Embryonic facial prominence (tissue), 1 donor: ENCODE measurements at regions not wholly inside any gene's neighbourhood (a gene's known extent, or its start where the extent isn't known, plus 50 kb on each side); places are given as distances from the start of the nearest gene placed in this dataset.
"Not testable (repeated sequence)": the region's sequence is repeated elsewhere in the genome, so short reads cannot be mapped to it uniquely, and the experiment has no call there.

Experiments
- DNase-seq: peaks from one replicate; pipeline ENCODE4 v3.0.0-alpha.2; 2016; ENCODE audit errors: extremely low spot score

DNA sequence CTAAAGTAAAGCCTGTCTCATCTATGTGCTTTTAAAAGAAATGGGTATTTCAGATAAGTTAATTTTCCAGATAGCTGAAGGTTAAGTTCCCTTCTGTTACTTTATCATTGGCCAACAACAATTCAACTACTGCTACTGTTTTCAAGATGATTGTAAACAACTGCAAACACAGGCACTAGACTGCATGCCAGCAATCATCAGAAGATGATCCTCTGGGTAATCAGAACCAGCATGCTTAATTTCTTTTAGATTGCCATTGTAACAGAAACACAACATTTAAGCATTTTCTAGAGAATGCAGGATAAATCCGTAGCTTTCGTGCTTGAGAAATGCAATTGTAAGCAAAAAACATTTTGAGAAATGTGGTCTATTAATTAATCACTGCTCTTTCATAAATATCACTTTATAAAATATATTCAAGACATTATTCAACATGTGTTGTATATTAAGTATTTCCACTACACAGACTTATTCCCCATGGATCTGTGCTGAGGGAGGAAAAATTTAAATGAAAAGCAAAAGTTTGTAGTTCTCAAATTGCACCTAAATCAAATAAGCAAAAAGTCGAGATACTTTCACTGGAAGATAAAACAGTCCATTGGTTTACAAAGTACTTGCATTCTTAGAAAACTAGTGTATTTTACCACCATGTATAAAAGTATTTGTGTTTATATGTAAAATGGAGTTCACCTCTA lies 133.7 kb downstream of the ATL2 start:
- DNase-seq = no peak

DNA sequence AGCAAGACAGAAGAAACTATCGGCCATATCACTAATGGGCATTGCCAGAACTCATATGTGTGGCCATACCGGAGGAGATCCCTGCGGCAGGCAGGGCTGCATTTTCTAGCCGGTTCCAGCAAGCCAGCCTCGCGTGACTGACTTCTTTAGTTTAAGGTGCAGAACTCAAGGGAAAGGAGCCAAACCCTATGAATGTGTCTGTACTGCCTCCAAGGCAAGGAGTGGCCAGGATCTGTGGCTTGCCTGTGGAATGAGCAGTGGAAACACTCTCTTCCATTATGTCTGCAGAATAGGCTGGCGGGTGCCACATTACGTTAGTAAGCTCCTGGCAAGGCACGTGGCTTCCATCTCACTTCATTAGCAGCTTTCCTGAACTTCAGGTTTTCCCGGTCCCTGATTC lies 137.6 kb downstream of the ATL2 start:
- no peak for DNase-seq

DNA sequence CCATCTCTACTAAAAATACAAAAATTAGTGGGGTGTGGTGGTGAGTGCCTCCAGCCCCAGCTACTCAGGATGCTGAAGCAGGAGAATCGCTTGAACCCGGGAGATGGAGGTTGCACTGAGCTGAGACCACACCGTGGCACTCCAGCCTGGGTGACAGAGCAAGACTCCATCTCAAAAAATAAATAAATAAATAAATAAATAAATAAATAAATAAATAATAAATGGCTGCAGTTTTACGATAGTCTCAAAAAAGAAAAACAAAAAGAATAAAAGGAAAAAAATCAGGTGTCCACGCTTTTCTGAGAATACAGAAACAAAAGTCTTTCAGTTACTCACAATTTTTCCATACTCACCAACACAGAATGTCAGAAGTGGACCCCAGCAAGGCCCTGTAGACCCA lies 138.4 kb downstream of the ATL2 start:
- not testable (repeated sequence) for DNase-seq

DNA sequence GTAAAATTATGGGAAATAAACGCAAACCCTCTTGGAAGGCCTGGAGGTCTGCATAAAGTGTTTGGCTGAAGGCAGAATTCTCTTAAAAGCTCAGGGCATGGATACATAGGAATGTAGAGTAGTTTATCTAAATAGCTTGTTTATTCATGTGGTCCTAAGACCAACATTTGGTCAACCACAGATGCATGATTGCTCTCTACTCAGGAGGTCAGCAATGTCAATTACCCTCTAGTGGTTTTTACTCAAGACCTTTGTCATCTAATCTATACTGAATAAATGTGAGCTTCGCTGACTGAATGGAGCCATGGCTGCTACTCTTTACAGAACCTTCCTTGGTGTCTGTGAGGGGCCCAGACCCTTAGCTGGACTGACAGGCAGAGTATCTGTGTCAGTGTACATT lies 139.8 kb downstream of the ATL2 start:
- DNase-seq = no peak

DNA sequence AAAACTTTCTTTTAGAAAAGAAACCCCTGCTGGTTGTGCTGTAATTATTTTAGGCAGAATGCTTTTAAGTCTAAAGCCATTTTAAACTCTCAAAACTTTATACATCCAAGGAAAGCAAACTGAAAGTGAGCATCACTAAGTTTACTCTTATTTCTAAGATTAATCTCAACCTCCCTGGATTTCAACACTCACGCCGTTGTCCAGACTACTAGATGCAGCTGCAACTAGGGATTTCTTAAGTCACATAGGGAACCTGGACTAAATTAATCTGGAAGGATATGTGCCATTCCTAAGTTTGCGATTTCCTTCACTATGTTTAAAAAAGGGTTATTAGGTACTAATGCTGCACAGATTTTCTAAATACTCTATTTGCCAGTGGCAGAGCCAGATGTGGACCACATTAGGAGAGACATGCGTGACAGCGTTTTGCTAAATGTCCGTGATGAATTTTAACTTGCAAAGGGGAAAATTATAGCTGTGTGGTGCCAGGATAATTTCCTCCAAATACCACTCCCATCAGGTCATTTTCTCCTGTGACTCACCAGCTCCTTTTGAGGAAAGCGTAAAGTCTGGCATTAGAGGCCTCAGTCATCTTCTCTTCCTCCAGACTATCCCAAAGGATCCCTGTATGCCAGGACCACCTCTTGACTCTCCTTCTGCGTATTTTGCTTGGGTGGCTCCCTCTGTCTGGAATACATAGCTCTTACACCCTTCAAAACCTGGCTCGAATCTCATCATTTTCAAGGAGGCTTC lies 143.7 kb downstream of the ATL2 start:
- DNase-seq = no peak

DNA sequence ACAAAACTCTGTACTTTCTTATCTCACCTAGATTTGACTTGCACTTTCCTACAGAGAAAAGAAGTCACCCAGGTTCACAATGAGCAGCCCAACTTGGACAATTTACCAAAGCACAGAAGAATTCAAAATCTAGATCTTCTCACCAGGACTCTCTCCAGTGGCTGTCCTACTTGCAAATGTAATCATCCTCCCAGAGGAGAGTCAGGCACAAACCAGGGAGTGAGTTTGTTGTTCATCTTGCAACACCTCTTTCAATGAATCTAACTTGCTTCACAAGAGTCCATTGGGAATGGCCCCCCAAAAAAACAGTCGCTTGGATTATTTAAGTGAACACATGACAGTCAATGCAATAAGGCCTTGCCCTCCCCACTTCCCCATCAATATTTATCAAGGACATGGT lies 144.6 kb downstream of the ATL2 start:
- no peak for DNase-seq

DNA sequence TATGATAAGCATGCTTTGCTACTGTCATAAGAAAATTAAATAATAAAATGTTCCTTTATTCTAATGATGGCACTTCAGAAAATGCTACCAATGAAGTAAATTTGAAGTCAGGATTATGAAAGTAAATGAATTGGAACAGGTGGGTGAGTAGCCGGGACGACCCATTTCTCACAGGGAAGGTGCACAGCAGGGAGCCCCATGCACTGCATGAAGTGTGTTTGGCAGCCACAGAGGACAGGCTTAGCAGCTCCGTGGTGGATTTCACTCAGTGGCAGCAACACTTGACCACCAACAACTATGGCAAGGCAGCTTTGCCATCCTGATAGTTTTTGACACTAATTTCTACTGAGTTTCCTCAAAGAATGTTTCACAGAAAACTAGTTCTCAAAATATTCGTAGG lies 146.3 kb downstream of the ATL2 start:
- no peak for DNase-seq

DNA sequence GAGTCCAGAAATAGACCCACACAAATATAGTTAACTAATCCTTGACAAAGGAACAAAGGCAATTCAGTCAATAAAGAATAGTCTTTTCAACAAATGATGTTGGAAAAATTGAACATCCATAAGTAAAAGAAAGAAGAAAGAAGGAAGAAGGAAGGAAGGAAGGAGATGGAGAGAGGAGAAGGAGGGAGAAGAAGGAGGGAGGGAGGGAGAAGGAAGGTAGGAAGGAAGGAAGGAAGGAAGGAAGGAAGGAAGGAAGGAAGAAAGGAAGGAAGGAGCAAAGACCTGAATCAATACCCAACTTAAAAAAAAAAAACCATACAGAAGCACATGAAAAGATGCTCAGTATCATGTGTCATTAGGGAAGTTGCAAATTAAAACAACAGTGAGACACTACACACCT lies 148.3 kb downstream of the ATL2 start:
- no peak for DNase-seq

DNA sequence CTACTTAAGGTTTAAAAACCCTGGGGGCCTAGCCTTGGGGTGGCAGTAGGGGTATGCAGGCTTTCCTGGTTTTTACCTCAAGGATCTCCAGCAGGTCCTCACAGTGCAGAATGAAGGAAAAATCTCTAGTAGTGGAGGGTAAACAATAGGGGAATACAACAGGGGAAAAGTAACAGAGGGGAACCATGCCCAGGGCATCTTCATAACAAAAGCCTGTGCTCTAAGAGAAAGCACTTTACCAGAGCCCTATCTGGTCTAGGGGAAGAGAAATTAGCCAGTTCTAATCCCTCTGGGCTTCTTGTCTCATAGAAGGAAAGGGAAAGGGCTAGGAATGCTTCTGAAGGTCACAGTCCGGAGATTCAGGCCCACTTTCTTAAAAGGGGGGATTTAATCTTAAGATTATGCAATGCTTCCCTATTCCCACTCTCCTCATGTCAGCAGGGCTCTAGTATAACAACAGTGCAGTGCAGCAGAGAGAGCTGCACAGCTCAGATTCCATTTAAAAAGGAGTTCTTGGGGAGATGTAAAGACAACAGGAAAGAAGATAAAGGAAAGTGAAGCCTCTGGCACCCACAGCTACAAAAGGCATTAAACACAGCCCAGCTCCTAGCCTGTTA lies 149.0 kb upstream of the CYP1B1 start:
- no peak for DNase-seq

DNA sequence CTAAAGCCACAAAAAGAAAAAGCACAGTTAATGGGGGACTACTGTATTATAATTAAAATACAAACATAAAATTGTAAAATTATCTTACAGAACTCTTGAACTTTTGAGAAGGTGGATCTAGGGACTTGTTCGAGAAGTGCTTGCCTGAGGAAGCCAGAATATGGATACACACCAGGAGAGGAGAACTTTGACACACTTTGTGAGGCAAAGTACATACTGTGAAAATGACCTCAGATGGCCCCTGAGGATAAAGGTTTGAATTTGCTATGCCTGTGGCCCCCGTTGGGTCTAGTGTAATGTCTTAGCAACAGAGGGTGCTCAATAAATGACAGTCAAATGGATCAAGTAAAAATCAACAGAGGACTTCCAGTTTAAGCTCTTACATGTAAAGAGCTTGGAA lies 148.2 kb upstream of the CYP1B1 start:
- no peak for DNase-seq

DNA sequence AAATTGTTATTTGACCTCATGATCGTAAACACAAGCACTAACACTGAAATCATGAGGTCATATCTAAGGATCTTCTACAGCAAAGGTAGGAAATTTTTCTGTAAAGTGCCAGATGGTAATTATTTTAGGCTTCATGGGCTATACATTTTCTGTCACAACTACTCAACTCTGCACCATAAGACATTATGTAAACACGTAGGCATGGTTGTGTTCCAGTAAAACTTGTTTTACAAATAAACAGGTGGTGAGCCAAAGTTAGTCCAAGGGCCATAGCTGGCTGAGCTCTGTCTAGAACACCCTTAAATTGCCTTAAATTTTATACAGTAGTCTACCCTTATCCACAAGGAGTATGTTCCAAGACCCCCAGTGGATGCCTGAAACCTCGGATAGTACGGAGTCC lies 147.3 kb upstream of the CYP1B1 start:
- no peak for DNase-seq

DNA sequence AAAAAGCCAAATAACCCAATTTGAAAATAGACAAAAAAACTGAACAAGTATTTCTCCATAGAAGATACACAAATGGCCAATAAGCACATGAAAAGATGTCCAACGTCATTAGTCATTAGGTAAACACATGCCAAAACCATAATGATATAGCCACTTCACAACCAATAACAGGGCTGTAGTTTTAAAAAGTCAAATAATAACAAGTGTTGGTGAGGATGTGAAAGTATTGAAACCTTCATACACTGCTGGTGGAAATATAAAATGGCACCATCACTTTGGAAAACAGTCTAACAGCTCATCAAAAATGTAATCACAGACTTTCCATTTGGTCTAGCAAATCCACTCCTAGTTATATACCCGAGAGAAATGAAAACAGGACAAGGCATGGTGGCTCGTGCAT lies 144.2 kb upstream of the CYP1B1 start:
- no peak for DNase-seq

DNA sequence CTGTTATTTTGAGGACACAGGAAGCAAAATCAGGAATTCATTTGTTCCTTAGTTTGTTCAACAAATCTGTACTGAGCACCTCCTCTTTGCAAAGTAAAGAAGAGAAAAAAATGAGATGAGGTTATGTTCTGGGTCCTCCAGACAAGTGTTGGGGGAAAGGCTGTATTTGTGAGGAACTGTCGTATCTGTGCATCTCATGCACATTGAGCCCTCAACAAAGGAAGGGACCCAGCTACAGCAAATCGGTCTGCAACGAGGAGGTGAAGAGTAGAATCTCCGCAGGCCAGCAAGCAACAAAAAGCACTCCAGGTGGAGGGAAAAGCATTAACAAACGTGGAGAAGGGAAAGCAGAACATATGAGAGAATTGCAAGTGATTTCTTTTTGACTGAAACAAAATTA lies 143.0 kb upstream of the CYP1B1 start:
- DNase-seq = no peak

DNA sequence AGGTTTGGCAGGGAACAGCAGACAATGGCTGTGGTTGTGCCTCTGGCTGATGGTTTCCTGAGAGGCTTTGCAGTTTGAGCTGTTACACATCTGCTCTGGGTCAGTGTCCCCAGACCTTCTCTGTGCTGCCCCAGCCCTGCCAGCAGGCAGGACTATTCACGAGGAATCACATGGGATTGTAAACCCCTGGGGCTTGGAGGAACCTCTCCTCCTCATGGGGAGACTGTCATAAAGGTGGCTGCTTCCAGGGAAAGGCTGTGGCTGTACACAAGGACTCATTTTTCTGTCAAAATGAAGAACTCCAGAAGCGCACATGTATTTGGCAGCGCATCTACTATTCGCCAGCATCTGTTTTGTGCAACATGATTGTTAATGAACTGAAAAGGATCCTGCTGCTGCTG lies 142.6 kb upstream of the CYP1B1 start:
- DNase-seq = no peak

DNA sequence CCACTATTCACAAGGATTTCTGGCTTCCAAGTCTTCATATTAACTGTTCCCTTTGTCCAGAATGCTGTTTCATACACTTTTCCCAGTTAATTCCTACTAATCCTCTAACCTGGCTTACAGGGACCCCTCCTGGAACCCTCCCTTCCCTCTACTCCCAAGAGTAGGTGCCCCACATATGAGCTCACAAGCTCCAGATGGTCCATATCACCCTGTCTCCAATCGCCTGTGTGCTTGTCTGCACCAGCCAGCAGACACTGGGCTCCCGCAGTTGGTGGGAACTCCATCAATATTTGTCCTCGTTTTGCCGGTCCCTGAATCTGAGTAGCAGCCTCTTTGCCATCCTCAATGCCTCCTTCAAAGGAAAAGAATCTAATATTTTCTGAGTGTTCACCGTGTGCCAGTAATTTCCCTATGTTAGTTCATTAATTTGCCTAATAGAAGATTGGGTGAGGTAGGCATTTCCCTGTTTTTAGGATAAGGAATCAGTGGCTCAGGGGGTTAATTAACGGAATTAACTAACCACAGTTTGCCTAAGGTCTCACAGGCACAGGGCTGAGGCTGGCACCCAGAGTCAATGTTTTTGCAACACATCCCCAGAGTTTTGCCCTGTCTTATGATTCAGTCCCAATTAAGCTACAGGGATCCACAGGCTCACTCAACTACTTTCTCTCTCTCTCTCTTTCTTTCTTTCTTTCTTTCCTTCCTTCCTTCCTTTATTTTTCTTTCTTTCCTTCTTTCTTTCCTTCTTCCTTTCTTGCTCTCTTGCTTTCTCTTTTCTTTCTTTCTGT lies 141.6 kb upstream of the CYP1B1 start:
- no peak for DNase-seq

DNA sequence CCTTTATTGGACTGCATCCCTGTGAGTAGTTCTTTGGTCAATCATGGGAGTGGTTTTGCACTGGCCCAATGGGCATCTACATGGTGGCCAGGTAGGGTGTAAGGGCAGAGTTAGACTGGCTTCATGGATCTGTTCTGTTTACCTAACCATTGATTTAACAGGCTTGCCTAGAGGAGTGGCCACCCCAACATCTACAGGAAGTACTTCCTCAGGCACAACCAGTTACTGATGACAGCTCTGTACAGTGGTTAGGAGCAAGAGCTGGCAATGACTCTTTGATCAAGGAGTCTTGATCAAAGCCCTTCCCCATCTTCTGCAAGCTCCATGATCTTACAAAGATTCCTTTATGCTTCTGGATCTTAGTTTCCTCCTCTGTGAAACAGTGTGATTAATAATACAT lies 140.9 kb upstream of the CYP1B1 start:
- DNase-seq = no peak

DNA sequence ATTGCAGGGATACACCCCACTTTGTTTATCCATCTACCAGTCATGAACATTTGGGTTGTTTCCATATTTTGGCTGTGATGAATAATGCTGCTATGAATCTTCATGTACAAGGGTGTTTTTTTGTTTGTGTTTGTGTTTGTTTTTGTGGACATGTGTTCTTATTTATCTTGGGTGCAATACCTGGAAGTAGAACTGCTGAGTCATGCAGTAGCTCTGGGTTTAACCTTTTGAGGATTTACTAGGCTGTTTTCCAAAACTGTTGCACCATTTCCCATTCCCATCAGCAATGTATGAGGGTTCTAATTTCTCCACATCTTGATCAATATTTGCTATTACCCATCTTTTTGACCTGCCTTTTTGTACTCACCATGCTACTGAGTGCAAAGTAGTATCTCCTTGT lies 140.0 kb upstream of the CYP1B1 start:
- no peak for DNase-seq

DNA sequence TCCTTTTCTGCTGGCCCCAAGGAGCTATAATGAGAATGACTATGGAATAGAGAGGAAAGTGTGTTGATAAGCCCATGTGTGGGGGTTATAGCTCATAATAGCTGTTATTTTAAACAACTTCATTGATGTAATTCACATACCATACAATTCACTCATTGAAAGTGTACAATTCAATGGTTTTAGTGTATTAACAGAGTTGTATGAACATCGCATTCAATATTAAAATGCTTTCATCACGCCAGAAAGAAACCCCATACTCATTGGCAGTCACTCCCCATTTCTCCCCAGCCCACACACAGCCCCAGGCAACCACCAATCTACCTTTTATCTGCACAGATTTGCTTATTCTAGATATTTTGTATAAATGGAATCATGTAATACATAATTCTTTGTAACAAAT lies 139.6 kb upstream of the CYP1B1 start:
- no peak for DNase-seq

DNA sequence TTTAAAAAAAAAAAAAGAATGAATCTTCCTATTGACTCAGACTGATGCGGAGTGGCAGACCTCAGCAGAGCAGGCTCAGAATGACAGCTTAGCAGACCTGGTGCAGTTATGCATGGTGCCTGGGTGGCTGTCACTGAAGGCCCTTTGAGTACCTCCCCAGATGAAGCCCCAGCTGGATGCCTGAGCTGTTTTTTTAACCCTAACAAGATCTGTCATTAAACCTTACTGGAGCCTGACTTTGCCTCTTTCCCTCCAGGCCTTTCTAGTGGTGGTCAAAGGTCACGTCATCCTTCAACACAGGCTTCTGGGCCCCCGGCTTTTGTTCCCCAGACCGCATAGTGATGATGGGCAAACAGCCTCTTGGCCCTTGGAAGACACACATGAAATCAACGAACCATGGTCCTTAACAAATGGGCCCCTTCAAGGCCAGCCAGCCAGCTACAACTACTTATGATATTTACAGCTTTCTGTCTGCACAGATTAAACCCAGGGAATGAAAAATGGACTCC lies 138.3 kb upstream of the CYP1B1 start:
- no peak for DNase-seq

DNA sequence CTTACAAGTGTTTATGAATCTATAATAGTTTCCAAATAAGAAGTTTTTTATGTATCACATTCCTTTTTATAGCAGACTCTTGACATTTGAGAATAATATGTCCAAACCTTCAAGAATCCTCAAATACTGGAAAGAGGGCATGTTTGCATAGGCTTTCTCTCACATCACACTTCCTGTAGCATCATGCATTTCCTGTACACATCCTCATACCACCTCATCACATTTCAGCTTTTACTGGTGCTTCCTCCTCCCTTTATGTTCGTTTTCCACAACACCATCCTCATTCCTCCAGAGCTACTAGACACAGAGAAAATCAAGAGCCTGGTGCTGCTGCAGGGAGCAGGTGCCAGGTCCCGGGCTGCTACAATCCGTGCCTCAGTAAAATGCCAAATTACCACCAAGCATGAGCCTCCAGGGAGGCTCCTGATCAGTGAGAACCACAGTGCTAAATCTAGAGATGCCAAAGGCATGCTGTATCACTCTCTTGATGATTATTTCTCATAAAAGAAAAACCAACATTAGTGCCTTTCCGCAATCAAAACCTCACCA lies 137.7 kb upstream of the CYP1B1 start:
- no peak for DNase-seq

DNA sequence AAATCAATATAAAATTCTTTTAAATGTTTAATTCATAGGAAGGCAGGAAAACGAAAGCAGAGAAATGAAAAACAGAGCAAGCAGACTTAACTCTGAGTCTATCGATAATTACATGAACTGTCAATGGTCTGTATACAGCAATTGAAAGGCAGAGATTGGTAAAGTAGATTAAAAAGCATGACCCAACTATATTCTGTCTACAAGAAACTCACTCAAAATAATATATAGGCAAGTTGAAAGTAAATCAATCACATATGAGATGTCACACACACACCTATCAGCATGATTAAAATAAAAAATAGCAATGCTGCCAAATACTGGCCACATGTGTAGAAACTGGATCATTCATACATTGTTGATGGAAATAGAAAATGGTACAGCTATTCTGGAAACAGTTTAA lies 136.4 kb upstream of the CYP1B1 start:
- DNase-seq = no peak

DNA sequence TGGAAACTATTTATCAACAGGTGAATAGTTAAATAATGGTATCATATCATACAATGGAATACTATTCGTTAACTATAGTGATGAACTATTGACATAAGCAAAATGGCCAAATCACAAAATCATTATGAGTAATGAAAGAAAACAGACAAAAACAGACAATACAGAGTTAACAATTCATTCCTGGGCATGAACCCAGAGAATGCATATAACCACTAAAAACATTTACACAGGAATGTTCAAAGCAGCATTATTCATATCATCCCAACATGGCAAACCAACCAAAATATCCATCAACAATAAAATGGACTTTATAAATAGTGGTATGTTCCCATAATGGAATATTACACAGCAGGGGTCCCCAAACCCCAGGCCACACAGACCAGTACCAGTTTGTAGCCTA lies 131.2 kb upstream of the CYP1B1 start:
- DNase-seq = no peak
